SU-DHL-6 (cell line): ENCODE measurements at regions not wholly inside any gene's neighbourhood (a gene's known extent, or its start where the extent isn't known, plus 50 kb on each side); places are given as distances from the start of the nearest gene placed in this dataset.

ENCODE experiments used
- CTCF ChIP-seq: fragments of 200-600 bp; sonication (generic); IDR thresholded peaks from one replicate; pipeline ENCODE4 v1.5.1; 2017; ENCODE audit warnings: antibody characterized with exemption, mild to moderate bottlenecking, low read length, moderate library complexity; ENCODE audit not compliant: insufficient read depth, poor library complexity, severe bottlenecking
- EZH2phosphoT487 ChIP-seq: fragments of 200-600 bp; sonication (generic), shearing (Covaris generic); conservative IDR thresholded peaks from 2 replicates; pipeline ENCODE4 v1.6.1; 2018; ENCODE audit warnings: mild to moderate bottlenecking, antibody characterized with exemption, low read length, moderate library complexity, mixed read lengths

DNA sequence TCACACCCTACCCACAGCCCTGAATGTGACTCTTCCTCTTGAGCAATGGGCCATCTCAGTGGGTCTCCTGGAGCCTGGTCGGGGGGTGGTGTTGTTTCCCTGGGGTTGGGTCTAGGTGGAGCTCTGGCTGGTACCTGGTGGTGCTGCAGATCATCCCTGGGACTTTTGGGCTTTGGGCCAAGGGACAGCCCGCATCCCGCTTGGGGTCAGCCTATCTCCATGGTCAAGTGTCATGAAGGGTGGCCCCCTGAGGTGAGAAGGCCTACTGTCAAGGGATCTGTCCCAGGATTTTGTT, 202.0 kb downstream of the UBE3A start:
- no peak for TF ChIP-seq CTCF
- TF ChIP-seq EZH2phosphoT487 = no peak
